HG02840 (cell line): ENCODE measurements at regions not wholly inside any gene's neighbourhood (a gene's known extent, or its start where the extent isn't known, plus 50 kb on each side); places are given as distances from the start of the nearest gene placed in this dataset.

Experiments used
- ATAC-seq: cut with Tn5 transposase; IDR thresholded peaks from one replicate; pipeline ENCODE4 v1.9.1; 2021; ENCODE audit warnings: mild to moderate bottlenecking, moderate library complexity, moderate number of reproducible peaks; ENCODE audit not compliant: unreplicated experiment, low FRiP score

DNA sequence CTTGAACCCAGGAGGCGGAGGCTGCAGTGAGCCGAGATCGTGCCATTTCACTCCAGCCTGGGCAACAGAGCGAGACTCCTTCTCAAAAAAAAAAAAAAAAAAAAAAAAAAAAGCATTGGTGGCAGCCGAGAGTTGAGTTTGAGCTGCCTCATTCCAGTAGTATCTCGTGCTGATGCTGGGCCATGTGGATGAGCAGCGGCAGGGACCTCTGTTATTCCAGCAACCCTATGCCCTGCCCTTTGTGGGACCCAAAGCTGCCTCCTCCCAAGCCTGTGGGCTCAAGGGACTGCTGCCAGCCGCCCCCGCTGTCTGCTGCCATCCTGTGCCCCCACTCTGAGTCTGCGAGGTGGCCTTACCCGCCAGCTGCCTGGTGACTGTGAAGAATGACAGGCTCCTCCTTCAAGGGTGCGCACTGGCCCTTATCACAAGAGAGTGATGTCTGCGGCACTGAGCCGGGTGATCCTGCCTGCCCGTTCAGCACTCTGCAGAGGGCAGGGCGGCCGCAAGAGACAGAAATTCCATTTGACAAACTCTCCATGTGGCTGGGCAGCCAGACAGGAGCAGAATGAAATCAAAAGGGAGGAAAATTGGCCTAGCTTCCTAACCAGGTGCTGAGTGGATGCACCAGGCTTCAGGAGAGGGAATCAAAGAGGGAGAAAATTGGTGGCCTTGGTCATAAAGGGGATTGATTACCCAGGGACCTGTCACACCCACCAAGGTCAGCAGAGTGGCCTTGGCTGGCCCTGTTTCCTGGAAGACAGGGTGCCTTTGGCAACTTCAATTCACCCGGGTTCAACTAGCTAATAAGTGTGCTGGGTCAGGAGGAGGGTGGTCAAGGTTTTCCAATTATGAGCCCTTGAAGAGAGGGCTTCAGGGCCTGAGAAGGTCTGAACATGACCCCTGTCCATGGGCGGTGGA lies 65.3 kb upstream of the ZMIZ1 start:
- no peak for ATAC-seq

DNA sequence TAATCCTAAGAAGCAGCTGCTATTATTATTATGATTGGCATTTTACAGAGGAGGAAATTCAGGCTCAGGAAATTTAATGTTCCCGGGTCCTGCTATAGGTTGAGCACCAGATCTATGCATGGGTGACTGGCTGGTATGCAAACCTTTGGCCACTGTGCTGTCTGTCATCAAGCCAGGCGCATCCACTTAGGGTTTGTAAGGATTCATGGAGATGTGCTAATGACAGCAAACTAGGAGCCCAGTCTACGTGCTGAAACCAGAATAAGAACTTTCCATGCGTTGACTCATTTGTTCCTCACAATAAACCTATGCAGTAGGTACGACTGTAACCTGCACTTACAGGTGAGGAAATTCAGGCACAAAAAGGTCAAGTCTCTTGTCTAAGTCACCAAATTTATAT lies 64.5 kb upstream of the ZMIZ1 start:
- no peak for ATAC-seq

DNA sequence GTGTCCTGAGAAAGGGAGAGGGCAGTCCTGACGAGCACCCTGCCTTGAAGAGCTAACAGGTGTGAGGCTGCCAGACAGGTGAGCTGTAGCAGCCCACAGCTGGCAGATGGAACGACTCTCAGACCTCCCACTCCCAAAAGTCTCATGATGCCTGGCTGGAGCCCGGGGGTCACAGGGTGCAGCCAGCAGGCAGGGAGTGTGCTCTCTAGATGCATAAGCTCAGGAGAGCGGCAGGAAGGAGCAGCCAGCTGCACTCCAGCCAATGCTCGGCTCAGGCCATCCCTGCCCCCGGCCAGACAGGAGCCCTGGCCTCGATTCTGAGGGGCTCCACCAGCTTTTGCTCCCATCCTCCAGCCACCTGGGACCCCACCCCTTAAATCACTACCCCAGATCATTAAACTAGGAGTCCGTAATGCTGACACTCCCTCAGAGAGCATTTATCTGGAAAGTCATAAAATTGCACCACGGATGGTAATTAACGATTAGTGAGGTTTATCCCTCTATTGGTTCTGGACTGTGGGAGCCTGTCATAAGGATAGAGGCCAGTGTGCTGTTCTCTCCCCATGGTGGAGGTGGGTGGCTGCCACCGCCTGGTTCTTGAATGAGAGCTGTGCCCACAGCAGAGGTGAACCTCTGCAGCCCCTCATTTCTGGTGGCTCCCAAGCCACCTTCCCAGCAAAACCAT lies 63.5 kb upstream of the ZMIZ1 start:
- ATAC-seq, result no peak

GRCh38 chr10:79007018-79007417 lies 61.7 kb upstream of the ZMIZ1 start:
- ATAC-seq, result no peak

- no peak for ATAC-seq
Observed at GRCh38 chr10:79007421-79008319, 61.1 kb upstream of the ZMIZ1 start.

DNA sequence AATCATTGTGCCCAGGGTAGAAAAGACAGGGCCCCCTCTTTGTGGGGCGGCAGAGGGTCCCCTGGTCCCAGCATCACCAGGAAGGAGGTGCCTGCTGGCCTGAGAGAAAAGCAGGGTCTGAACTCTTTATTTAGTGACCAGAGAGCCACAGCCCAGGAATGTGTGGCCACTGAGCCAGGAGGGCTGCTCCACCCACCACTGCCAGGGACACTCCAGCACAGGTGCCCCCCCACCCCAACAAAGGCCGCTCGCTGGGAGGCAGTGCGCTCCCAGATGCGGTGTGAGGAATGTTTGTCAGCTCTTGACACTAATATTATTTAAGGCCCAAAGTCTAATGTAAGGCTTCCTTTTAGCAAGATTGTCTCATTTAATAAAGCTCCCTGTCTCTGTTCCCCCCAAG lies 59.6 kb upstream of the ZMIZ1 start:
- ATAC-seq, result no peak

DNA sequence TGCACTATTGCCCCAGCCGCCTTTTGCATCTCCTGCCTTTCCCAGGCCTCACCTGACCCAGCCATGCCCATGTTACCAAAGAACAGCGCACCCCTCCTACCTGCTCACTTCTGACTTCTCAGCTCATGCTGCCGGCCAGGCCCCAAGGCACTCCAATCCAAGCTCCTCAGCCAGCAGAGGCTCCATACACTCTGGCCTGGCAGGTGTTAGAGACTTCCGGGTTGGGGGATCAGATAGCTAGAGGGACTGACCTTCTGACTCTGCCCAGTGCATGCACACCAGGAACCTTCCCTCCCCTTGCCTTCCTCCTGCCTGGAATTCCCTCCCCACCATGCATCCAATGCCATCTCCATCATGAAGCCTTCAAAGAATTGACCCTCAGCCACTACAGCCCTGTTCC lies 56.2 kb upstream of the ZMIZ1 start:
- no peak for ATAC-seq

- no peak for ATAC-seq
Observed at GRCh38 chr10:79013406-79013987, 55.3 kb upstream of the ZMIZ1 start.

DNA sequence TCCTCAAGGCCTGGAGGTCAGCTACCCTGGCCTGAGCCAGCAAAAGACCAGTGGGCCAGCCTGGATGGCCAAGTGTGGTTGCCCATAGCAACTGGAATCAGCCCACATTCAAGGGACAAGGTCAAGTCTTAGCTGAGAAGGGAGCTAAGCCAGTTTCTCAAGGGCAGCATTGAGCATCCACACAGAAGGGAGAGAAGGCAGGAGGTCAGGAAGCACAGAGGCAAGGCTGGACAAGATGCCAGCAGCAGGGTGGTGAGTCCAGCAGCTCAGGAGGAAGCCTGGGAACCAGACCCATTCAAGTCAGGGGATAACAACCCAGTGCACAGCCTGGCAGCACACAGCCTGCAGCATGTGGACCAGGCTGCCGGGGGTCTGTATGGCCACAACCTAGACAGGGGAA lies 54.0 kb upstream of the ZMIZ1 start:
- ATAC-seq, result no peak

DNA sequence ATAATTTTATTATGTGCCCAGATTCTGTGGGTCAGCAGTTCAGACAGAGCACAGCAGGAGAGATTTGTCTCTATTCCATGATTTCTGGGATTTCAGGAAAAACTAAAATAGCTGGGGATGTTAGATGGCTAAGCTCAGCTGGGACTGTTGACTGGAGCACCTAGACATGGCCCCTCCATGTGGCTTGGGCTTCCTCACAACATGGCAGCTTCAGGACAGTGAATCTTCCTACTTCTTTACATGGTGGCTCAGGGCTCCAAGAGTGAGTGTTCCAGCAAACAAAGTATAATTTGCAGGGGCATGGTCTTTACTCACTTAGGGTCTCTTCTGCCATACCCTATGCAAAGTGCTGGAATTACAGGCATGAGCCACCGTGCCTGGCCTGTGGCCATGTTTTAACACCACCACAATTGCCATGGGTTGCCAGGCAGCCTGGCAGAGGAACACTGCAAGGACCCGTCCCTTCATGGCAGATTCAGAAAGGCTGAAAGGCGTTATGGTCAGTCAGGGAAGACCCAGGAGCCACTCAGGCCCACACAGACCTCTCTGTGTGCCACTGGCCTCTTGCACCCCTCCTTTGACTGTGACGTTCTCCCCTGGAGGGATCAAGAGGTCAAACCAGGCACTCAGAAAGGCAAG lies 50.8 kb upstream of the ZMIZ1 start:
- no peak for ATAC-seq

DNA sequence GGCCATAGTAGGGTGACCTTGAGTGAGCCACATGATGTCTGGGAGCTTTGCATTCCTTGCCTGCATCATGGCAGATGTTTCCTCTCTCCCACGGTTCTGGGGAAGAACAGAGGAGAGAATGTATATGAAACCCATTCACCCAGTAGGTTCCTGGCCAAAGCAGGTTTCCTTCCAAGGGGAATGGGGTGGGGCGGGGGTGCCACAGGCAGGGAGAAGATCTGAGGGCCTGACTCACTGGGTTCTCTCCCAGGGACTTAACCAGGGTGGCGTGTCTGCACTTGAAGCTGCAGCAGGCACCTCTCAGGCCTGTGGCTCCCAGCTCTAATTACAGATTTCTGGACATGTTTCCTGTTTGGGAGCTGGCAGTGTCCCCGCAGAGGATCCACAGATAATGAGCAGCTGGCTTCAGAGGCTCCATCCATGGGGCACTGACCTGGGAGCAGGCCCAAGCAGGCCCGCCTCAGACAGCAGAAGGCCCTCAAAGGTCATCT lies 50.2 kb upstream of the ZMIZ1 start:
- ATAC-seq, result no peak
